GM19328 (cell line): ENCODE measurements at regions not wholly inside any gene's neighbourhood (a gene's known extent, or its start where the extent isn't known, plus 50 kb on each side); places are given as distances from the start of the nearest gene placed in this dataset.
"Not testable (repeated sequence)": the region's sequence is repeated elsewhere in the genome, so short reads cannot be mapped to it uniquely, and the experiment has no call there.

Experiments
- ATAC-seq: cut with Tn5 transposase; IDR thresholded peaks from one replicate; pipeline ENCODE4 v1.9.1; 2021; ENCODE audit warnings: mild to moderate bottlenecking, moderate library complexity; ENCODE audit not compliant: unreplicated experiment

DNA sequence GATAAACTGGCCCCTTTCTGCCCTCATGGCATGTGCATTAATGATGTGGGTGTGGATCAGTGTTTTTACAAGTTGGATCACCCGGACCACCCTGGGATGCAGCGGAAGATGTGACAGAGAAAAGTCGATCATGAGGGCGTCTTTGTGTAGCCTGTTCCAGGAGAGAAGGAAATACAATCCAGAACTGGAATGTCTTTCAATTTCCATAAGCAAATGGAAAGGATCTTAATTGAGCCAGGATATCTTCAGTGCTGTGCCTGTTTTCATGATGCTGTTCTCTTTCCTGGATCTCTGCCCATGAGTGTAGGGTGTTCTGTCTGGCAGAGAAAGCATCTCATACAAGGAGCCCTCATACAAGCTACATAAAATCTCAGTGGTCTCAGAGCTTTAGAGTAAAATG lies 481.4 kb downstream of the XYLT1 start:
- ATAC-seq: no peak

DNA sequence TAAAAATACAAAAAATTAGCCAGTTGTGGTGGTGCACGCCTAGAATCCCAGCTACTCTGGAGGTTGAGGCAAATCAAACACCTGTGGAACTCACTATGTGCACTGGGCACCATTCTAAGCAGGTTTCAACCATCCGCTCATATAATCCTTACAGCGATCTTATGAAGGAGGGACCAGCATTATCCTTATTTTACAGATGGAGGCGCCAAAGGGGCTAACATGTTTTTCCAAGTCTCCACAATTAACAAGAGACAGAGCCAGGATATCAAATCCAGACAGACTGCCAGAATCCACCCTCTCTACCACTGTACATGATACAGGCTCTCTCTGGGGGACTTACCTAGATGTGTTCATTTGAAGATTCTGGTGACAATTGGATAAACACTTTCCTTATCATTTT lies 479.0 kb downstream of the XYLT1 start:
- no peak for ATAC-seq

DNA sequence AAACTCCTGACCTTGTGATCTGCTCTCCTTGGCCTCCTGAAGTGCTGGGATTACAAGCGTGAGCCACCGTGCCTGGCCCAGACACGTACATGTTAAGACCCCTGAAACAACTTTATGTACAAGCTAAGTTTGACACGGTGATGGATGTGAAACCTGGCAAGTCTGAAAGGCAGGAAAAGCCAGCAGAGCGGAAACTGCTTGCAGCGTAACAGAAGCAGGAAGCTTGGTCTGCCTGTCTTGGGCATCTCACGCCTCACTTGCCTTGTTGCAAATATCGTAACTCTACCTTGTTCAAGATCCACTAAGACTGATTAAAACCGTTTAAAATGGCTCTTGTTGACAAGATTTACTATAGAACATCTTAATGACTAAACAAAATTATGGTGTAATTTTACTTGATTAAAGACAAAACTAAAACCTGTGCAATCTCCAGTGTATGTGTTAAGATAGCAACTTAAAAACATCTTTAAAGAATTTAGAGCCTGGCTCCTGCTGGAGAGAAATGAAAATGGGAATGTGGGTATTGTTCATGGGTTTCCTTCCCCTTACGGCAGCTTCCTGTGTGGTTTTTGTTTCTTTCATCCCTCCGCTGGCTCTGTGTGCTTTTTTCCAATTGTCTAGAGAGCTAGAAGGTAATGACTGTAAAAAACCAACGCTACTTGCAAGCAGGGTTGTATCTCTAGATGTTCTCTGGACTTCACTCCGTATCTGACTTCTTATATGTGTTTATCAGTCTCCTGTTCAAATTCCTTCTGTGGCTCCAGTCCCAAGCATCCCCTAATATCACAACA lies 477.6 kb downstream of the XYLT1 start:
- ATAC-seq: no peak

DNA sequence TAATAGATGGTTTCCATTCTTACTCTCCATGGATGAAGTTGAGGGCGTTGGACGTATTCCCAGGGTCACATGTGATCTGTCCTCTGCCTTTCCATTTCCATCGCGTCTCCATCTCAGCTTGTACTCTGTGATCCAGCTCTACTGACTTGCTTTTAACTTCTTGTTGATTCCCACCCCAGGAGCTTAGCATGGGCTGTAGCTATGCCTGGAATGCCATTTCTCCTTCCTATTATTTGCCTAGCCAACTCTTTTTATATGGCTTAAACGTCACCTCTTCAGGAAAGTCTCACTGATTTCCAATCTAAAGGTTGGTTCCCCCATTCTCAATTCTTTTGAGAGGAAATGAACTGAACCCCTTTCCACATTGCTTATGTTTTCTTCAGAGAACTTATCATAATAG lies 475.9 kb downstream of the XYLT1 start:
- ATAC-seq: no peak

DNA sequence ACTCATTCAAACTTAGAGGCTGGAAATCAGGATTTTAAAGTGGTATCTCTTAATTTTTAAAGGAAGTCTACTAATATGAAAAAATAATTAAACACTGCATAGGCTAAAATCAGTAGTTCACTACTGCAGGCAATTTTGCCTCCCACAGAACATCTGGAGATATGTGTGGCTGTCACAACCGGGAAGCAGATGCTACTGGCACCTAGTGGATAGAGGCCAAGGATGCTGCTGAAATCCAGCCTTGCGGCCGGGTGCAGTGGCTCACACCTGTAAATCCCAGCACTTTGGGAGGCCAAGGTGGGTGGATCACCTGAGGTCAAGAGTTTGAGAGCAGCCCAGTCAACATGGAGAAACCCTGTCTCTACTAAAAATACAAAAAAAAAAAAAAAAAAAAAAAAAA lies 473.9 kb downstream of the XYLT1 start:
- no peak for ATAC-seq

DNA sequence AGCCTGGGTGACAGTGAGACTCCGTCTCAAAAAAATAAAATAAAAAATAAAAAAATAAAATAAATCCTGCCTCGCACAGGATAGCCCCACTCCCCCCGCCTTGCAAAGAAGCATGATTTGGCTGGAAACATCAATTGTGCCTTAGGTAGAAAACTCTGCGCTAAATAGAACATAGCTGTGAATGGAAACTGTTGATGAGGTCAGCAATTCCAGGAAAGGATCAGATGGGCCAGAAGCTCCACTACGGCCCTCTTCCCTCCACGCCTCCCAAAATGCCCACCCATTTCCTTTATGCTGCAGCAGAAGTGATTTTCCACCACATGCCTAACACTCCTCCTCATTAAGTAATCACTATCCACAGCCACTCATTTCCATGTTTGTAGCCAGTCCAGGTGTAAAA lies 473.4 kb downstream of the XYLT1 start:
- no peak for ATAC-seq

DNA sequence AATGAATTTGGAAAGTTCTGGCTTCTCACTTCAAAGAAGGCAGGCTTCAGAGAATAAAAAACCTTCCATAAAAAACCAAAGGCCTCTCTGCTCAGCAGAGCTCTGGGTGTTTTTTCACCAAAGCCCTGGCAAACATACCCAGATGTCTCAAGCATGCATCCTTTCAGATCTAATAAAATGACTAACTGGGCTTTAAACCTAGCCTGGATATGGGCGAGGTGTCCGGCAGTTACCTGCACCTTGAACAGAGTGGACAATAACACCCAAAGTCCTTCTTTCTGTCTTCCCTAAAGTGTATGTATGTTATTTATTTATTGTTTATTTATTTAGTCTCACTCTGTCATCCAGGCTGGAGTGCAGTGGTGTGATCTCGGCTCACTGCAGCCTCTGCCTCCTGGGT lies 469.3 kb downstream of the XYLT1 start:
- no peak for ATAC-seq

DNA sequence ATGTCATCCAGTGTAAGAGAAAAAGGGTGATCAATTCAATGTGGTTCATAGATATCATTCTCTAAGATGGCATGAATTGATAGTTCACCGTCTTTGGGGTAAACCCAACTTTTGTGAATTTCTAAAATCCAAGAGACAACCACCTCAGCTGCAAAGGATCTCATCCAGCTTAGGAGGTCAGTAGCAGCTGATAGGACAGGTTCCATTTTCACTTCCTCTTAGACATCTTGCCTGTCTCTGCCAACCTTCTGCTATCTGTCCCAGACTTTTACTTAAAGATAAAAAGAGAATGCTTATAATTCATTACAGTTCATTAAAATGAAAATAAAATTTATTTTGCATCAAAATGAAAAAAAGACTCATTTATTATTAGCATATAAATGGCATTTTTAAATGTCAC lies 468.2 kb downstream of the XYLT1 start:
- no peak for ATAC-seq

DNA sequence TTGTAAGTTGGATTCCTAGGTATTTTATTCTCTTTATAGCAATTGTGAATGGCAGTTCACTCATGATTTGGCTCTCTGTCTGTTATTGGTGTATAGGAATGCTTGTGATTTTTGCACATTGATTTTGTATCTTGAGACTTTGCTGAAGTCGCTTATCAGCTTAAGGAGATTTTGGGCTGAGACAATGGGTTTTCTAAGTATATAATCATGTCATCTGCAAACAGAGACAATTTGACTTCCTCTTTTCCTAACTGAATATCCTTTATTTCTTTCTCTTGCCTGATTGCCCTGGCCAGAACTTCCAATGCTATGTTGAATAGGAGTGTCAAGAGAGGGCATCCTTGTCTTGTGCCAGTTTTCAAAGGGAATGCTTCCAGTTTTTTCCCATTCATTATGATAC lies 464.8 kb downstream of the XYLT1 start:
- not testable (repeated sequence) for ATAC-seq

DNA sequence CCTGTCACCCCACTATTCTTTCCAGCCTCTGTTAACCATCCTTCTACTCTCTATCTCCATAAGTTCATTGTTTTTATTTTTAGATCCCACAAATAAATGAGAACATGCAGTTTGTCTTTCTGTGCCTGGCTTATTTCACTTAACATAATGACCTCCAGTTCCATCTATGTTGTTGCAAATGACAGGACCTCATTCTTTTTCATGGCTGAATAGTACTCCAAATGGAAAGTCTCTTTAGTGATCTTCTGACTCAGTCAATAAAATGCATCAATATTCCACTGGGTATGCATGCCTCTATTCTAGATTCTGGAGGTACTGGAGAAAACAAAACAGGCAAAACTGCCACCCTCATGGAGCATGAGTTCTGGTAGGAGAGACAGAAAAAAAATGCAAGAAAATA lies 459.0 kb downstream of the XYLT1 start:
- no peak for ATAC-seq

DNA sequence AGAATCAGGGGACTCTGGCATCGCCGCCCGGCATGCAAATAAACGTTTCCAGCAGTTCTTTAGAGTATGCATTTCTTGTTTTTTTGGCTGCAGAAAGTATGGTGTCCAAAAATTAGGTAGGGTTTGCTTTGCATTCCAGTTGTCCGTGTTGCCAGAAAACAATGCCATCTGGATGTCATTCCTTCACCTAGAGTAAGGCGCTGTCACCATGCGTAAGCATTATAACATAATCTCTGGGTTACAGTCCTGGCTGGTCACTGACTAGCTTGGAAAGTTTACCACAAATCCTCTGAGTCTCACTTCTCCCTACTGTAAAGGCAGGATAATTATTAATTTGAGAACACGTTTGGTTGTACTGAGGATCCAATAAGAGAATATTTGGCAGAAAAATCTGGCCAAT lies 457.7 kb downstream of the XYLT1 start:
- no peak for ATAC-seq

DNA sequence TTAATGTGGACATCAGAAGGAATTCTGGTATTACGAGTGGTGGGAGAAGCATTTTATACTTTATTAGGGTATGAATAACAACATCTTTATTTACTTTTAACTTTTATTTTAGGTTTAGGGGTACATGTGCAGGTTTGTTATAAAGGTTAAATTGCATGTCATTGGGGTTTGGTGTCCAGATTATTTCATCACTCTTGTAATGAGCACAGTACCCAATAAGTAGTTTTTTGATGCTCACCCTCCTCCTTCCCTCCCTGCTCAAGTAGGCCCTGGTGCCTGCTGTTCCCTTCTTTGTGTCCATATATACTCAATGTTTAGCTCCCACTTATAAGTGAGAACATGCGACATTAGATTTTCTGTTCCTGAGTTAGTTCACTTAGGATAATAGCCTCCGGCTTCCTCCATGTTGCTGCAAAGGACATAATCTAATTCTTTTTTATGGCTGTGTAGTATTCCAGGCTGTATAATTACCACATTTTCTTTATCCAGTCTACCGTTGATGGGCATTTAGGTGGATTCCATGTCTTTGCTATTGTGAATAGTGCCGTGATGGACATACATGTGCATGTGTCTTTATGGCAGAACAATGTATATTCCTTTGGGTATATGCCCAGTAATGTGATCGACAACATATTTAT lies 456.2 kb downstream of the XYLT1 start:
- ATAC-seq: no peak

DNA sequence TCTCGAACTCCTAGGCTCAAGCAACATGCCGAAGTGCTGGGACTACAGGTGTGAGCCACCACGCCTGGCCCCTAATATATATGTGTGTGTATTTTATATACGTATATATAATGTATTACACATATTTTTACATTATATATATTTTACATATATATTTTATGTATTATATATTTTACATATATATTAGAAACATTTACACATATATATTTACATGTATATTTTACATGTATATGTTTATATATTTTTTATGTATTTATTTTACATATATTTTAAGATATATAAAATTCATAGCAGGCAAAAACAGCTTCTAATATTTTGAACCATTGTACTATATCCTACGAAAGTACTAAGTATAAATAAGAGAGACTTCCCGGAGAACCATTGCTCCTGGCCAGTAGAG lies 455.1 kb downstream of the XYLT1 start:
- no peak for ATAC-seq

DNA sequence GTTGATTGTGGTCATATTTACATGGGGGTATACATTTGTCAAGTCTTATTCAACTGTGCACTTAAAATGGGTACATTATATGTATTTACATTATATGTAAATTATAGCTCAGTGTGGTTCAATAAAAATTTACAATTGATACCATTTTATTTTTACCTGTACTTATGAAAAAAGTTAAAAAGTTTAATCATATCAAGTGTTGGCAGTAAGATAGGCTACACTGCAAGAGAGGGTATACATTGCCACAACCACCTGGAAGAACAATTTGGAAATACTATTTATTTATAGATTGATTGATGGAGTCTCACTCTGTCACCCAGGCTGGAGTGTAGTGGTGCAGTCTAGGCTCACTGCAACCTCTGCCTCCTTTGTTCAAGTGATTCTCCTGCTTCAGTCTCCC lies 453.3 kb downstream of the XYLT1 start:
- no peak for ATAC-seq

DNA sequence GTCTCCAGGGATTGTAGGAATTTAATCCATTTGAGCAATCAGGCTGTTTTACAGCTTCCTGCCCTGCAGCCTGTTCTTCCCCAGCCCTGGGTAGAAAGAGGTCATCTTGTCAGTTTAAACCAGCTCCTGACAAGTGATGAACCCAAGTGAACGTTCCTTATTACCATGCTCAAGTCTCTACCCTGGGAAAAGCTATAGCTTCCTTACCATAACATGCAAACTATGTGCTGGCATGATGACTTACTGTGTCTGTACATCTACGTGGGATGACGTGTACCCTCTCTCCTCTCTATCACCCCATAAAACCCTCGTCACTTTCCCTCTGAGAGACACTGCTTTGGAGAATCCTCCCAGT lies 452.2 kb downstream of the XYLT1 start:
- no peak for ATAC-seq

DNA sequence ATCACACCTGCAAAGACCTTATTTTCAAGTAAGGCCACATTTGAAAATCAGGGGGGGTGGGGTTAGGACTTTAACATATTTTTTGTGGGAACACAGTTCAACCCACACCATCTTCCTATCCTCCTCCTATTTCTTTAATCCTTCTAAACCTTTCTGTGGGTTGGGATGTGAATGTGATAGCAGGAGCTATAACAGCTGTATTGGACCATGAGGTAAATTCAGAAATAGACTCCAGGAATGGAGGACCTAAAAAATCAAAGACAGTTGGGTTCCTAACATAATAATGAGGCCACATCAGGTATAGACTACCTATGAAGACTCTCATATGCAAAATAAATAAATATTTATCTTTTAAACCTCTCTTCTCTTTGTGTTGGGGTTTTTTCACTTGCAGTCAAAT lies 451.4 kb downstream of the XYLT1 start:
- no peak for ATAC-seq

DNA sequence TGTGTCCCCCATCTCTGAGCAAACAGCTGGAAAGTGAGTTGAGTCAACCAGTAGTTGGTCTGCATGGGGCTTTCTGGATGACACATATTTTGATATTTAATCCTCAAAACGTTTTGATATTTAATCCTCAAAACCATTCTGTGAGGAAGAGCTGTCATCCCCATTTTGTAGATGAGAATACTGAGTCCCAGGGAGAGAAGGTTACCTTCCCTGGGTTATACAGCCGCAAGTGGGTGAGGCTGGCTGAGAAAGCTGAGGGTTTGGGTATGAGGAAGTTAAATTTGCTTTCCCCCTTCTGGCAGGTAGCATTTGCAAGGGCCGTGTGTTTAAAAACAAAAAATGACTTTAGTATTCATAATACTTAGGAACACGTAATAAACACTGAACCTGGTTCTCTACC lies 447.2 kb downstream of the XYLT1 start:
- no peak for ATAC-seq

DNA sequence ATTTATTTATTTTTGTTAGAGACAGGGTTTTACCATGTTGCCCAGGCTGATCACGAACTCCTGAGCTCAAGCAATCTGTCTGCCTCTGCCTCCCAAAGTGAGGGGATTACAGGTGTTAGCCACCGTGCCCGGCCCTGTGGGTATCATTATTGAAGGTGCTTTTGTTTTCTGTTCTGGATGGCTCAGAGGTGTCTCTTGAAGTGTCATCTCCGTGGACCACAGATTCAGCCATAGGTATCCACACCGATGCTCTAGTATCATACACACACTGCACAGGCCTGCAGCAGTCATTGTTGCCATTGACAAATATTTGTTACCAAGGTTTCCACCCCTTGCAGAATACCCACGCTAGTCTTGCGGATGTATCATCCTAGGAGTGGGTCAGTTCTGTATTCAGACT lies 446.2 kb downstream of the XYLT1 start:
- no peak for ATAC-seq

DNA sequence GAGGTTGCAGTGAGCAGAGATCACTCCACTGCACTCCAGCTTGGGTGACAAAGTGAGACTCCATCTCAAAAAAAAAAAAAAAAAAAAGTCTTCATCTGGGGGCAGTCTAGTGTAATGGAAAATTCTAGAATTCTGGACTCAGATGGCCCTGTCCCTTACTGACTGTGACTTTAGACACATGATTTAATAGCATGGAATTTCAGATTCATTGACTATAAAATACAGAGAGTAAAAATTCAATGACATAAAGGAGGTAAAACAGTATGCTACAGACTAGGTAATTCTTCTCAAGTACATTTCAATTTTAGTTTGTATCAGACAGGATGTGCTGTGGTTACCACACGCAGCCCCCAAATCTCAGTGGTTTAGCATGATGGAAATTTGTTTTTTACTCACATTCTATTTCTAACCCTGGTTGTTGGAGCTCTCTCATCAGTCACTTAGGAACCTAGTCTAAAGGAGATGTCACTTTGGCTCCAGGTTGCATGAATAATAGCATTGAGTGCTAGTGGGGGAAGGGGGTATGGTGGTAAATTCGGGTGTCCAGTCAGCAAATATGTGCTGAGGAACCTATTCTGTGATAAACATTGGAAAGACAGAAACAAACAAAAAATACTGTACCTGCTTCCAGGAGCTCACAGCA lies 444.0 kb downstream of the XYLT1 start:
- ATAC-seq: peak; percentile 66

DNA sequence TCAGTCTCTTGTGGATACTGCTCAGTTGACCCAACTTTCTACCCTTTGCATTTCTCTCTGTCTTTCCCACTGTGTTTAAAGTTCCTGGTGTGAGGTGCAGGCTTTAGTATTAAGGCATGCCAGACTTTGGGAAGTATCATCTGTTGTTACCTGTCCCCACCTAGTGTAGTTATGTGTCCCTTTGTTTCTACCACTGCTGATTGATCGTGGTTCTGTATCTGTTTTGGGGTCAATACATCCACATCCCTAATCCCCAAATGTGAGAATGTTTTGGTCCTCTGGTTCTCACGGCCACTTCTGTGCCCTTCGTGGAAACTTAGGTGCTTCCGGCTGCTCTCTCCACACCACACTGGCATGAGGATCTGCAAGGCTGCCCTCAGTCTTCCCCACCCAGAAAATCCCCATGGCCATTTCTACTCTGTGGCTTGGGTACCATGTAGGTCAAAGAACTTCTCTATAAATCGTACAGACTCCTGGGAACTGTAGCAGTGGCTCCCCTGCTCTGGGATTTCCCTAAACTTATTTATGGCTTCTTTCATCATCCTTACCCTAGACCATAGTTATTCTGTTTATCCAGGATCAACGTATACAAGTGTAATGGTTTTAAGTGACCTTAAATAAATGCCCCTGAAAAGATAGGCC lies 443.2 kb downstream of the XYLT1 start:
- ATAC-seq: no peak

DNA sequence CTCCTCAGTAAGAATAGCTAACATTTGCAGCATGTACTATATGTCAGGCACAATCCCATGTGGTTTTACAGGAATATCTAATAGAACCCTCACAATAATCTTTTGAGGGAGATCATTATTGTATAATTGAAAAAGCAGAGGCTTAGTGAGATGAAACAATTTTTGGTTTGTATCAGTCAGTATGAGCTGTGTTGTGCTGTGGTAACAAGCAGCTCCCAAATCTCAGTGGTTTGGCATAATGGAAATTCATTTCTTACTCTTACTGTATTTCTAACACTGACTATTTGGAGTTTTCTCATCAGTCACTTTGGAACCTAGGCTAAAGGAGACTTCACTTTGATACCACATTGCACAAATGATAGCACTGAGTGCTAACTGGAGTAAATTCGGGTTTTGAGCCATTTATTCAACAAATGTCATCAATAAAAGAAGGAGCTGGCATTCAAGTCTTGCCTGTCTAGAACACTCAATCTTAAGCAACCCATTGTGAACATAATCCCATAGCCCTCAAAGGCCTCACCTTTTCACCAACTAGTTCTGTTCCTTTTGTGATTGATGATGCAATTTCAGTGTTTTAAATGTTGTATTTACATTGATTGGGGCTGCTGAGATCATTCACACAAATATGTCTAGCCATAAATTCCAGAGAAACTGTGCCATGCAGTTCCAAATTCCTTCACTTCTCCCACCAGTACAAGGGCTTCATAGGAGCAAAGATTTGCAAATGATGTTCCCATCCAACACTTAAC lies 441.0 kb downstream of the XYLT1 start:
- no peak for ATAC-seq
